ENCODE measurements at regions not wholly inside any gene's neighbourhood (a gene's known extent, or its start where the extent isn't known, plus 50 kb on each side); places are given as distances from the start of the nearest gene placed in this dataset.
"Not testable (repeated sequence)": the region's sequence is repeated elsewhere in the genome, so short reads cannot be mapped to it uniquely, and the experiment has no call there.

DNA sequence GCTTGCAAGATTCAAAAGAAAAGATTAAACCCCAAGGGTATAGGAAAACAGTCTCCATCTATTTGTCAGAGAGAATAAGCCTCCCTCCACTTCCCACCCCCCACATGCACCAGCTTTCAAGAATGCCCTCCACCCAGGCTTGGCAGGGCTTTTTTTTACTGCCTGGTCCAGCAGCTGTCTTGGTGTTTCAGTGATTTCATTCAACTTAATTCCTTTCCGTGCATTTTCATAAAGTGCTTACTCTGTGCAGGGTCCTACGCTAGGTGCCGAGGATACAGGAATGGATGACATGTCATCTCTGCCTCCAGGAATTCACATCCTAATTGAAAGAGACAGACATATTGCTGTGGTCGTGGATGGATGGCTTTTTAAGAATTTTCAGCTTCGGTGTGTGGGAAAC is 117.9 kb downstream of the LRATD1 start:
- DNase-seq (ENCODE audit: low read depth in 3 of 3, low spot score in 2 of 3) = no peak

DNA sequence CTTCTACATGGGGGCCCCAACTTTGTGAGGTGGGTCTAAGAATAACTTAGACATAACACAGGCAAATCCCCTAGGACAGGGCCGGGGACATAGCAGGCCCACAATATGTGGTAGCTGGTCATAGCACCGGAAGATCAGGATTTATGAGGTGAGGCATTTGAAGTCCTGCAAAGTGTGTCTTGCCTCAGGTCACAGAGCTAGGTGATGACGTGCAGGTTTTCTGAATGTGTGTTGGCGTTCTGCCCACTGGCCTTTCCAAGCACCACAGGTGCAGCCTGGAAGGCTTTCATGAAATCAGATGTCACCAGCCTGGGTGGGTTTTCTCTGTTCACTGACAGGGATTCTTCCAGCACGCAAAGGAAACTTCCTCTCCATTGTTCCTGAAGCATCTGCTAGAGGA is 119.1 kb downstream of the LRATD1 start:
- DNase-seq (ENCODE audit: low read depth in 3 of 3, low spot score in 2 of 3) = no peak

DNA sequence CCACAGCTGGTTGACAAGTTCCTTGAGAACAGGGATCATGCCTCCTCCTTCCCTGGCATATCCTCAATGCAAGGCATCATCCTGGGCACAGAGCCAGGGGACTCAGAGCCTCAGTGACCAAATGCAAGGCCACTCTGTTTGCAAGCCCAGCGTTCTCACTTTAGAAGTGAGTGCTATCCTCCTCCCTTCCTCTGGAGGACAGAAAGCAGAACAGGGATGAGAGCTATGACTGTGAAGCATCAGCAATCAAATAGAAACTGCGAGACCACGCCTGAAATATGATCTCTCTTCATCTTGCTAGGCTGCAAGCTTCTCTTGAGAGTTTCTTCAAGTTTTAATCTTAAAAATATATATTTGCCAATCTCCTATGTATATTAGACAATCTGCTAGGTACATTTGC is 119.8 kb downstream of the LRATD1 start:
- no peak for DNase-seq (ENCODE audit: low read depth in 3 of 3, low spot score in 2 of 3)

DNA sequence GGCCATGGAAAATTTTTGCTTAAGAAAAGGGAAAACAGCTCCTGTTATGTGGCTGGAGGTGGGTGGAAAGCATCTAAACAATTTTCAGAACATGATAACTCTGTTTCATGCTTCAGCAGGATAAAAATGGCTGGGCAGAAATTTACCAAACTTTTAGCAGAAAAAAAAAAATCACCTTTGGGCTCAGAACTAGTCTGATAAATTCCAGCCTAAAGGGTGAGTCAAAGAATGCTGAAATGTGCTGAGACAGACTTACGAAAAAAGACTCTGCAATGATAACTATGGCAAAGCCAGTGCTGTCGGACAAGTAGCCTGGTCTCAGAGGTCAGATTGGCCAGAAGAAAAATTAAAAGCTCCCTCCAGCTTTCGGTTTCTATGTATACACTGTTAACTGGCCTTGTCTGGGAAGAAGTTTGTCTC is 123.6 kb downstream of the LRATD1 start:
- no peak for DNase-seq (ENCODE audit: low read depth in 3 of 3, low spot score in 2 of 3)

DNA sequence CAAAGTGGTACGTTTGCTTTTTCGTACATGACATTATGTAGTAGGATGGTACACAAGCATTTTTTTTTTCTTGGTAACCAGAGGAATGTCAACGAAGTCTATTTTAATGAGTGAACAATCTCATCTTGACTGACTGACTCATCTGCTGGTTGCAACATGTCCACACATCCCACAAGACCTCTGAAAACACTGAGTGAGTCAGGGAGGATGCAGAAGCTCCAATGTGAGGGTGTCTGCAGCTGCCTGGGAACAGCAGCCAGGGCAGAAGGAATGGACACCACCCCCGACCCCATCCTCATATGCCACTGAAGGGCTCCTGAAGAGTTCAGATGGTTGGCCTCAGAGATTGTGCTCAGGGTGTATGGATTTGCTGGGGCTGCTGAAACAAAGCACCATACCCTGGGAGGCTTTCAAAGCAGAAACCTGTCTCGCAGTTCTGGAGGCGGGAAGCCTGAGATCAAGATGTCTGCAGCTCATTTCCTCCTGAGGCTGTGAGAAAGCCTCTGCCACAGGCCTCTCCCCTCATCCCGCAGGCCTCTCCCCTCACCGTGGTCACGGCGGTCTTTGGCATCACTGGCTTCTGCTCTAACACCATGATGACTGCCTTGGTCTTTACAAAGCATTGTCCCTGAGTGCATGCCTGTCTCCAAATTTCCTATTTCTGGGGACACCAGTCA is 124.6 kb downstream of the LRATD1 start:
- DNase-seq (ENCODE audit: low read depth in 3 of 3, low spot score in 2 of 3) = no peak

DNA sequence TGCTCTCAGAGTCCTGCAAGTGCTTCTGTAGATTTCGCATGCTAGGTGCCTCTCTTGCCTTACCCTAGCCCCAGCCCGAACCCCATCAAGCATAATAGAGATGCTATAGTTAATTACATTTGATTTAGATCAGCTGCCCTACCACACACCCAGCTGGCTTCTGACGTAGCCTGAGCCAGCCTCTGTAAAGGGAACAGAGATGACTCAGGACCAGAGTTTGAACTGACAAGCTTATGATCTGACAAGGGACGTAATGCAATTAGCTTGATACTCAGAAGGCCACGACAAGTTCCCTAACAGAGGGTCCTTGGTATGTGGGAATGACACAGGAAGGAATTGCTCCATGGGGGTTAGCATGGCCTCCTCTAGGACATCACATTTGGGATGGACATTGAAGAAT is 126.6 kb downstream of the LRATD1 start:
- DNase-seq (ENCODE audit: low read depth in 3 of 3, low spot score in 2 of 3) = no peak

DNA sequence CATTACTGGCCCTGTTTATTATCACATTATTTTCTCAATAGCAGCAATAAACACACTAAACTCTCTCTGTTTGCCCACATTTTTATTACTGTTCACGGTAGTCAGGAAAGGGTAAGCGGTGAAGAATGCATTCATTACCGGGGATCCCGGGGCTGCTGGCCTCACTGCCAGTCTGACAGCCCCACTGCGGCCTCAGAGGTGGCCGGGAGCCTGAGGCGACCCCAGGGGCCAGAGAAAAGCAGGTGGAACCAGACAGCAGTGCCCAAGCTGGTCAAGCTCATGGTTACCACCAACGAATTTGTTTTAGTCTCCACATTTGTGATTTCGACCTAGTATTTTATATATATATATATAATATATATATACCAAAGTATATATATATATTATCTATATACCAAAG is 127.7 kb downstream of the LRATD1 start:
- no peak for DNase-seq (ENCODE audit: low read depth in 3 of 3, low spot score in 2 of 3)

DNA sequence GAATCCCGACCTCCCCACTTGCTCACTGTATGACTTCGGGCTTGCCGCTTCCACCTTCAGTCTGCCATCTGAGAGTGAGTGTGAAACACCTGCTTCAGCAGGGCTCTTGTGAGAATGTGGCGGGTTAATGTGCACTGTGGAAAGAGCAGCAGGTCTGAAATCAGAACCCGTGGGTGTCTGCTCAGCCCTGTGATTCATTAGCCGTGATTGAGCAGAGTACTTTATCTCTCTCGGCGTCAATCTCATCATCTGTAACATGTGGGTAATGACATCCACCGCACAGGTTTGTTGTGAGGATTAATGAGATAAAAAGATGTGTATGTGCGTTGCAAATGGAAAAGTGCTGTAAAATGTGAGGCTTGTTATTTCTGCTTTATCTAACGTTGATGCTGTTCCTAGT is 128.6 kb downstream of the LRATD1 start:
- DNase-seq (ENCODE audit: low read depth in 3 of 3, low spot score in 2 of 3) = no peak

DNA sequence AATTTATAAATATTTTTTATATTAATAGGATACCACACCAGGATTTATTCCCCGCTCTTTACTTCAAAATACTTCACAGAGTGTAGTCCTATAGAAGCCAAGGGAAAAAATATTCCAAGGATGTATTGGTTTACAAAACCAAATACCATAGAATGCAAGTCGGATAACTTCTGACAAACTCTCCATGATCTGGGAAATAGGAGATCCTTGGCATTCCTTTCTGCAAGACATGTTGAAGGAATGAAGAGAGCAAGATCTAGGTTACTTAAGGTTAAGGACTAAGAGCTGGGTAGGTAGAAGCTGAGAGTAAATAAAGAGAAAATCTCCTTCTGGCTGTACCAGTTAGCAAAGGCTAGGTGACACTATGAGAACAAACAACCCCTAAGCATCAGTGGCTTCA is 141.2 kb downstream of the LRATD1 start:
- DNase-seq (ENCODE audit: low read depth in 3 of 3, low spot score in 2 of 3) = no peak

DNA sequence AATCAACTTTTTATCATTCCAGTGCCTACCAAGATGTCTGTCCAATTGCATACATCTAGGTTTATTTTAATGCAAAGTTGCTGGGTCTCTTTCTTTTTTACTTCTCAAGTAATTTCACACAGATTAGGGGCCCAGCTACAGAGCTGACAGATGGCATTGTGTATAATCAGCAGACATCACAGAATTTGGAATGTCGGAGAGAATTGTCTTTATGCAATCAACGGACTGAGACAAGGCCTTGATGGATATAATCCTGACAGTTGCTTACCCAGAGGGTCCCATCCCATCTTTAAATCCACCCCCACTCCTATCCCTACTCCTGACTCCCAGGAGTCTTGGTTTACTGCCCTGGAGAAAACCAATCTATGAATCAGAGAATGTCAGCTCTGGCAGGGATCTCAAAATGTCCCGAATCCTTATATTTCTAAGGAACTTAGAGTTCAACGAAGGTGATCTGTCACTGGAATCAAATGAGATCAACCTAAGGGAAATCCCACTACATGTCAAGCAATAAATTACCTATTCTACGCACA is 142.0 kb downstream of the LRATD1 start:
- DNase-seq (ENCODE audit: low read depth in 3 of 3, low spot score in 2 of 3) = no peak

DNA sequence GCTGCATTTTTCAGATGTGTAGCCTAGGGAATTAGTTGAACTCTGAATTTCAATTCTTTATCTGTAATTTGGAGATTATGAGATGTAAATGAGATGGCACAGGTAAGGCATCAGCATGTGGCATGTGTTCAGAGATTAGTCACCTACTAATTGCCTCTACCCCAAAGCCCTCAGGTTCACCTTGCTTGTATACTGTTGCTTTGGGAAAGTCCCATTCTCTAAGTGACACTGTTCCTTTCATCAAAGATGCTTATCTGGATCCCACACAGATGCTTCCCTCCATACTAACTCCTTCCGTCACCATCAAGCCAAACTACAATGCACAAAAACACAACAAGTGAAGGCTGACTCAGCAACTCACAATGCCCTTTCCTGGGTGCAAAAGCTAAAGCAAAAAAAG is 143.7 kb downstream of the LRATD1 start:
- no peak for DNase-seq (ENCODE audit: low read depth in 3 of 3, low spot score in 2 of 3)

DNA sequence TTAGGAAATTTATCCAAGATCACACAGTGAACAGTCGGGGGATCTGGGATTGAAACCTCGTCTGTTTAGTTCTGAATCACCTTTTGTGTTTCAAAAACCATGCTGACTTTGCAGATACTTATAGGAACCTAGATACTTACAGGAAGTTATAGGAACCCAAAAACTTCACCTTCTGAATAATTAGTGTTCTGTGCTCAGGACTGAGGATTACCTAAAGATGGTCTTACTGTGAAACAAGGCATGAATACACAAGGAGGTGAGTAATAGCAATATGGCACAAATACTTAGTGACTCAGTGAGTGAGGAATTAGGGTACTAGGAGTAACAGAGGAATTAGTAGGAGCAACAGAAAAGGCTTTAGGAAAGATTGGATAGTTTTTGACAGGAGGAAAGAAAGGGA is 145.5 kb downstream of the LRATD1 start:
- DNase-seq (ENCODE audit: low read depth in 3 of 3, low spot score in 2 of 3) = no peak

DNA sequence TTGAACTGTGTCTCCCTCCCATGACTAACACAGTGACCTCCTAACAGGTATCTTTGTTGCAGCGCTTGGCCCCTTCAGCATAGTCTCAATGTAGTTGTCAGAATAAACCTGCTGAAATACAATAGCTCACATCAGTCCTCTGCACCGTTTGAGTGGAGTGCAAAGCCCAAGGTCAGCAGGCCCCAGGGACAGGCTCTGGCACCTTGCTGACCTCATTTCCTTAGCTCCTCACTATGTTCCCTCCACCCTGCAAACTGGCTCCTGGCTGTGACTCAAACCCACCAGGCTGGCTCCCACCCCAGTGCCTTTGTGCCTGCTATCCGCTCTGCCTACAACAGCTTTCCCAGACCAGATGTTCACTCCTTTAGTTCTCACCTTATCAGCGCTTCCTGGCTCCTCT is 146.7 kb downstream of the LRATD1 start:
- no peak for DNase-seq (ENCODE audit: low read depth in 3 of 3, low spot score in 2 of 3)

DNA sequence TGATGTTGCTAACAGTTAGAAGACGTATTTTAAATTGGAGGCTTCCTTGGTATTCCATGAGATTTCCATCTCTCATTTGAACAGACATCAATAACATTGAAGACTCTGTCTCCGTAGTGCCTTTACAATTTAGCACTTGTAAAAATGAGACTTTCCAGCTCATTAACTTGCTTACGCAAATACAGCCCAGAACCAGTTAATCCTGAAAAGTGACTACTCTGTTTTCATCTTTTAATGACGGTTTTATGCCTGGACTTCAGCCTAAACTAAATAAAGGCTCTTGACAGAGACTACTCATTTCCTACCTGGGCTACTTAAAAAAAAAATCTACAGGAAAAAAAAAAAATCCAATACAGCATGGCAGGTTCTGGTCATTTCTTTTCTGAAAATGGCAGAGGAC is 148.6 kb downstream of the LRATD1 start:
- DNase-seq (ENCODE audit: low read depth in 3 of 3, low spot score in 2 of 3) = no peak

DNA sequence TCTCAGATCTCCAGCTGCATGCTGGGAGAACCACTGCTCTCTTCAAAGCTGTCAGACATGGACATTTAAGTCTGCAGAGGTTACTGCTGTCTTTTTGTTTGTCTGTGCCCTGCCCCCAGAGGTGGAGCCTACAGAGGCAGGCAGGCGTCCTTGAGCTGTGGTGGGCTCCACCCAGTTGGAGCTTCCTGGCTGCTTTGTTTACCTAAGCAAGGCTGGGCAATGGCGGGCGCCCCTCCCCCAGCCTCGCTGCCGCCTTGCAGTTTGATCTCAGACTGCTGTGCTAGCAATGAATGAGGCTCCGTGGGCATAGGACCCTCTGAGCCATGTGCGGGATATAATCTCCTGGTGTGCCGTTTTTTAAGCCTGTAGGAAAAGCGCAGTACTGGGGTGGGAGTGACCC is 156.3 kb downstream of the LRATD1 start:
- DNase-seq (ENCODE audit: low read depth in 3 of 3, low spot score in 2 of 3) = not testable (repeated sequence)

DNA sequence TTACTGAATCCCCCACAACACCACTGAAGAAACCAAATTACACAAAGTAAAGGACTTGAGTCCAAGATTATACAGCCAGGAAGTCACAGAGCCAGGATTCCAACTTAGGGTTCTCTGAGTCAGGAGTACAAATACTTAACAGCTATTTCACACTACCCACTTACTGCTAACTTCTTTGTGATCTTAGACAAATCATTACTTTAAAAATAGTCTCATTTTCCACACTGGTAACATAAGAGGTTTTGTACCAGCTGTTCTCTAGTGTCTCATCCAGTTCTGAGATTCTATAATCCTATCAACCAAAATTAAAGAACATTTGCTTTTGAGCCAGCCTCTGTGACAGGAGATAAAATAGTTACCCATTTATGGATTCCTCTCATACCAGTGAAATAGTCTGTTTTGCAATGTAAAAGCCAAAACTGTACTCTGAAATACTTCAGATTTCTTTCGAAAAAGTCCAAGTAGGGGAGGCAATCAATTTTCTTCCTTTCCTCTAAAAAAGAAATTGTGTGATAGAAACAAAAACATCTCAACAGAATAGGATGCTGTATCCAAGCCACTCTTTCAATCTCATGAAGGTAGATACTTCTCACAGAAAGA is 157.6 kb downstream of the LRATD1 start:
- DNase-seq (ENCODE audit: low read depth in 3 of 3, low spot score in 2 of 3) = no peak

DNA sequence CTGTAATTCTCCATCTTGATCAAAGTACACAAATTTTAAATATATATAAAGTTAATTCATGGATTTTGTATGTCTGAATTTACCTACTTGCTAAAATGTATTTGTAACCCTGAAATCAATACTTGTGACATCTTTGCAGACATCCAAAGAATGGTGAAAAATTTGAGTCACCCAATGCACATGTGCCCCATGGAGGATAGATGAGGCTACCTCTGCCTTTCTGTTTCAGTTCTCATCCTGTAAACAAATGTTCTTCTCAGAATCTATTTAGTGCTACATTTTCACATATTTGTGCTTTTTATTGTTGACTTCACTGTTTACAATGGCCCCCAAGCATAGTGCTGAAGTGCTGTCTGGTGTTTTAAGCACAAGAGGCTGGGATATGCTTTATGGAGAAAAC is 171.5 kb downstream of the LRATD1 start:
- no peak for DNase-seq (ENCODE audit: low read depth in 3 of 3, low spot score in 2 of 3)

DNA sequence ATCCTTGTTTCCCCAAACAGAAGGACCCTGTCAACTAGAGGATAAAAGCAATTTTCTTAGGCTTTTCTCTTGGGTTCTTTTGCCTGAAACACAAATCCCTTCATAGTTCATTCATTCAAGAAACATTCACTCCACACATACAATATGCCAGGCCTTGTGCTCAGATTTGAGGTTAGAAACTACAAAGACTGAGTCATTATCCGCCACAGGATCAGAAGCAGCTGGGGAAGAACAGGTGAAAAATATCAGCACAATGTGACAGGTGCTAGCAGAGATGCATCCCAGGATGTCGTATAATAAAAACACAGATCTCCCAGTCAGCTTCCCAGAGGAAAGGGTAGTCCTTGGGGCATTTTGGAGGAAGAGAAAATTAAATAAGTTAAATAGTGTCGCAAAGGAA is 172.4 kb downstream of the LRATD1 start:
- no peak for DNase-seq (ENCODE audit: low read depth in 3 of 3, low spot score in 2 of 3)

DNA sequence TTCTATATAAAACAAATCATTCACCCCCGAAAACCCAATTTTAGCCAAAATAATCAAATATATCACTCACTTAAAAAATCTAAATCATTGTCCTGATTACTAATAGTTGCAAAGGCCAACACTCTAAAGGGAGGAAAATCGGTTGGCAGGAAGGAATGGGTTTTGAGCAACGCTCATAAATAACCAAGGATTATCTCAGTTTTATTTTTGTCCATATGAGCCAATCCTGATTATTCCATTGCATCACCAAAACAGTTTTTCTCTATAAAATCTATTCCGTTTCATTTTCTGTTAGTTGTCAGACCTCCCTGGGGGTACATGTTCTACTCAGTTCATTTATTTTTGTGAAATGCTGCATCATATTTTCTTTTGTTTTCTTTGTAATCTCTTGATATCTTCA is 174.1 kb downstream of the LRATD1 start:
- no peak for DNase-seq (ENCODE audit: low read depth in 3 of 3, low spot score in 2 of 3)

DNA sequence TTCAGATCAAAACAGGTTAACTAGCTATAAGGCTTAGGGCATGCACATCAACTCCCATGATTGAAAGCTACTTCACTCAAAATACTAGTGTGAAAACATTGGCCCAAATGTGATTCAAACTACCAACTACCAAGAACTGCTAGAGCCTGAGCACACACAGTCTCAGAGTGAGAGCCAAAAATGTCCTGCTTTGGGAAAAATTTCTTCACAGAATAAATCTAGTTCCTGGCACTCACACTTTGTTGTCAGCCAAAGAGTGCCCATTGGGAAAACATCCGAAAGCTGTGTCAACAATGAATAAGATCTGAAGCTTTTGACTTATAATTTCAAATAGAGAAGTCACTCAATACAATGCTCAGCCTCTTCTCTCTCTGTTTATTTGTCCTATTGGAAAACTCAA is 182.7 kb downstream of the LRATD1 start:
- DNase-seq (ENCODE audit: low read depth in 3 of 3, low spot score in 2 of 3) = no peak

DNA sequence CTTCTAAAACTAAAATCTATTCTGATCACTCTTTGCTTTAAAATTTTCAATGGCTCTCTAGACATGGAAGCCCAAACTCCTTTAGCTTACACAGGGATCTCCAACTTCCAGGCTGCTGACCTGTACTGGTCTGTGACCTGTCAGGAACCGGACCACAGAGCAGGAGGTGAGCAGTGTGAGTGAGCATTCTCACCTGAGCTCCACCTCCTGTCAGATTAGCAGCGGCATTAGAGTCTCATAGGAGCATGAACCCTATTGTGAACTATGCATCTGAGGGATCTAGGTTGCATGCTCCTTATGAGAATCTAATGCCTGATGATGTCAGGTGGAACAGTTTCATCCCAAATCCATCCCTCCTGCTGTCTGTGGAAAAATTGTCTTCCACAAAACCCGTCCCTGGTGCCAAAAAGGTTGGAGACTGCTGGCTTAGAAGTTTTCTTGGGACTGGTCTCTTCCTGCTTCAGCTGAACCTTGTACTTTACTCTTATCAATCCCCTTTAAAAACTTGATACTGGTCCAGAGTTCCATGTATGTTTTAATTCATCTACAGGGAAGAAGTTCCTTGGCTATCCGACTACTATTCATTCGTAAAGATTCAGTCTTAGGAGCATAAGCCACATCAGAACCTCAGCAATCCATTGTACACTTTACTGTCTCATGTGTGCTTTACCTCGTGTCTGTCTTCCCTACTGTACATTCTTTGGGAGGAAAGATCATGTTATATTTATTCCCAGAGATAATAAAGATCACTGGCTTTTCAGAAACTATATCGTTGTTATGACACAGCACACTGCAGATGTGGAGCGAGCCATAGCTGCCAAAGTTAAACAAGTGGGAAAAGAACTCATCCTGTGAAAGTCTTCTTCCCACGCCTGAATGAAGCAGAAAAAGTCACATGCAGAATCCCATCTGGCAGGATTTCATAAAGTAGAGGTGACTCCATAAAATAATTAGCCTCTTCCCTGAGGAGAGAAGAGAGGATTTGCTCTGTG is 183.8 kb downstream of the LRATD1 start:
- DNase-seq (ENCODE audit: low read depth in 3 of 3, low spot score in 2 of 3) = no peak
